Activated CD4-positive, alpha-beta T cell treated with anti-CD3 and anti-CD28 coated beads, Interleukin-2, amount 10 ng/mL, durations not matched to agents 7 days and 5 days (primary cell): ENCODE measurements at regions not wholly inside any gene's neighbourhood (a gene's known extent, or its start where the extent isn't known, plus 50 kb on each side); places are given as distances from the start of the nearest gene placed in this dataset.

Experiments used
- CTCF ChIA-PET: fragments of 350-600 bp; sonication (Branson Sonifier 250); formaldehyde crosslinking; loops from one replicate; lab custom pipeline; 2021; ENCODE audit warnings: antibody characterized with exemption; lab: Charles Lee
- POLR2A ChIA-PET: fragments of 350-600 bp; sonication (Branson Sonifier 250); formaldehyde crosslinking; loops from one replicate; lab custom pipeline; 2021; ENCODE audit warnings: antibody characterized with exemption; lab: Charles Lee
- DNase-seq: peaks from one replicate; pipeline ENCODE4 v3.0.0-alpha.2; 2020
- H3K27ac Mint-ChIP-seq: one replicate; pipeline ENCODE4 v1.8.0; 2021; ENCODE audit warnings: mild to moderate bottlenecking, moderate library complexity, mixed read lengths
- H3K27me3 Mint-ChIP-seq: one replicate; pipeline ENCODE4 v1.8.0; 2021; ENCODE audit warnings: mixed read lengths
- H3K36me3 Mint-ChIP-seq: one replicate; pipeline ENCODE4 v1.8.0; 2021; ENCODE audit warnings: low read depth, mixed read lengths
- H3K4me1 Mint-ChIP-seq: one replicate; pipeline ENCODE4 v1.8.0; 2021; ENCODE audit warnings: mixed read lengths
- H3K4me3 Mint-ChIP-seq: one replicate; pipeline ENCODE4 v1.8.0; 2021; ENCODE audit warnings: mild to moderate bottlenecking, moderate library complexity, mixed read lengths
- H3K9me3 Mint-ChIP-seq: one replicate; pipeline ENCODE4 v1.8.0; 2021; ENCODE audit warnings: mixed read lengths

DNA sequence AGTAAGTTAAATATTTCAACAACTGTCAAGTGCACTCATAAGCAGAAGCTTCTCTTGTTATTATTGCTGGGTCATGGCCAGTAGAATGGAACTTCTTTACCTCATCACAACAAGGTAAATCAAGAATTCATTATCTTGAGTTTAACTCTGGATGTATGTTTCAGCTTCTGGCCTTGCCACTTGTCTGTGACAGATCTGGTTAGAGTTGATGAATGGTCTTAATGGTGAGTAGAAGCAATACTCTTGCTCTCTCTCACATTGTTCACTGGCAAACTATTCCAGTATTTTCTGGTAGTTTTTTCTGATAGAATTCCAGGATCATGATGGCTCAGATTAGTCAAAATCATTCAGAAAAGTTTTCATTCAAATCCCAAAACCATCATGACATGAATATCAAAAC, 51.3 kb upstream of the NR4A2 start:
- ChIA-PET CTCF (no interaction called here), POLR2A (no interaction called here)
- Mint-ChIP-seq H3K36me3 (no peaks in the 10 kb centered on the region), H3K27me3 (no peaks in the 10 kb centered on the region), H3K27ac (no peak overlapping the region), H3K4me3 (no peak overlapping the region), H3K4me1 (peaks cover 14% of the 10 kb centered on the region), H3K9me3 (no peaks in the 10 kb centered on the region)
- no peak for DNase-seq

DNA sequence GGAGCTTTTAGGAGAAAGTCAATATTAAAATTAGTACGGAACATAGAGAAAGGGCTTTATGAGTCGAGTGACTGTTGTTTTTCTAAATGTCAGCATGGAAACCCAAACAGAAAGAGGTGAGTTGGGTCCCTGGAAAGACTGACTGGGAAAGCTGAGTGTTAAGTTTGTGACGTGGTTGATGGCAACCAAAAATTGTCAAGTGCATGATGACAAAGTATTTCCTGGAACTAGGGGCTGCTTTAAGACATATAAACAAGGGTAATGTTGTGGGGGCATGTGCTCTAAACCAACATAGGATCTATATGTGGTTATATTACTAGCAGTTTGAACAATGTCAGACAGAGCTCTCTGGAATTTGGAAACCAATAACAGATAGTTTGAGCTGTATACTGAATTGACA, 50.9 kb upstream of the GPD2 start:
- Mint-ChIP-seq H3K27ac (no peak overlapping the region), H3K27me3 (no peaks in the 10 kb centered on the region), H3K36me3 (no peaks in the 10 kb centered on the region), H3K9me3 (no peaks in the 10 kb centered on the region), H3K4me1 (peaks cover 11% of the 10 kb centered on the region), H3K4me3 (no peak overlapping the region)
- ChIA-PET CTCF (interaction anchor here (1.0 kb wide), 1 partner anchor 15 kb away, joined by 4 read pairs; no protein-coding TSS in a partner anchor), POLR2A (no interaction called here)
- no peak for DNase-seq
